ENCODE measurements at regions not wholly inside any gene's neighbourhood (a gene's known extent, or its start where the extent isn't known, plus 50 kb on each side); places are given as distances from the start of the nearest gene placed in this dataset.

GRCh38 chr2:180169474-180169873 lies 162.4 kb upstream of the CWC22 start:
- FAIRE-seq (no peak), DNase-seq (ENCODE audit: low spot score) (no peak)

GRCh38 chr2:180161415-180161814 lies 154.3 kb upstream of the CWC22 start:
- DNase-seq (ENCODE audit: low spot score) (no peak), FAIRE-seq (no peak)

- DNase-seq (ENCODE audit: low spot score) (no peak), FAIRE-seq (no peak)
Observed at GRCh38 chr2:180159921-180160320, 152.8 kb upstream of the CWC22 start.

GRCh38 chr2:180158961-180159360 lies 151.9 kb upstream of the CWC22 start:
- FAIRE-seq (no peak), DNase-seq (ENCODE audit: low spot score) (no peak)

GRCh38 chr2:180156651-180157050 lies 149.6 kb upstream of the CWC22 start:
- FAIRE-seq = no peak

GRCh38 chr2:180150606-180151005 lies 143.5 kb upstream of the CWC22 start:
- DNase-seq (ENCODE audit: low spot score) (no peak), FAIRE-seq (no peak)

More at GRCh38 chr2:180156651-180157050, 149.6 kb upstream of the CWC22 start:
- DNase-seq (ENCODE audit: low spot score) = no peak

GRCh38 chr2:180146541-180146940 lies 139.4 kb upstream of the CWC22 start:
- FAIRE-seq = no peak

GRCh38 chr2:180146114-180146513 lies 139.0 kb upstream of the CWC22 start:
- DNase-seq (ENCODE audit: low spot score) (no peak), FAIRE-seq (no peak)

More at GRCh38 chr2:180146541-180146940, 139.4 kb upstream of the CWC22 start:
- no peak for DNase-seq (ENCODE audit: low spot score)

- no peak for FAIRE-seq
- no peak for DNase-seq (ENCODE audit: low spot score)
Observed at GRCh38 chr2:180145163-180145562, 138.1 kb upstream of the CWC22 start.

GRCh38 chr2:180144338-180144813 lies 137.3 kb upstream of the CWC22 start:
- FAIRE-seq (no peak), DNase-seq (ENCODE audit: low spot score) (no peak)

GRCh38 chr2:180143633-180144337 lies 136.7 kb upstream of the CWC22 start:
- no peak for DNase-seq (ENCODE audit: low spot score)
- FAIRE-seq = no peak

- DNase-seq (ENCODE audit: low spot score) (no peak), FAIRE-seq (no peak)
Observed at GRCh38 chr2:180141600-180141999, 134.5 kb upstream of the CWC22 start.

- FAIRE-seq = no peak
- DNase-seq (ENCODE audit: low spot score) = no peak
Observed at GRCh38 chr2:180133736-180134135, 126.6 kb upstream of the CWC22 start.

- FAIRE-seq (no peak), DNase-seq (ENCODE audit: low spot score) (no peak)
Observed at GRCh38 chr2:180130403-180130802, 123.3 kb upstream of the CWC22 start.

- DNase-seq (ENCODE audit: low spot score) (no peak), FAIRE-seq (no peak)
Observed at GRCh38 chr2:180128861-180129260, 121.8 kb upstream of the CWC22 start.

GRCh38 chr2:180125245-180125962 lies 118.3 kb upstream of the CWC22 start:
- DNase-seq (ENCODE audit: low spot score) (peak; percentile 80), FAIRE-seq (no peak)

- DNase-seq (ENCODE audit: low spot score) (peak; percentile 30), FAIRE-seq (no peak)
Observed at GRCh38 chr2:180124273-180125139, 117.4 kb upstream of the CWC22 start.

- no peak for DNase-seq (ENCODE audit: low spot score)
- no peak for FAIRE-seq
Observed at GRCh38 chr2:180122874-180123273, 115.8 kb upstream of the CWC22 start.

GRCh38 chr2:180115675-180116074 lies 108.6 kb upstream of the CWC22 start:
- FAIRE-seq = no peak

GRCh38 chr2:180115269-180115668 lies 108.2 kb upstream of the CWC22 start:
- no peak for DNase-seq (ENCODE audit: low spot score)
- no peak for FAIRE-seq

More at GRCh38 chr2:180115675-180116074, 108.6 kb upstream of the CWC22 start:
- no peak for DNase-seq (ENCODE audit: low spot score)

- FAIRE-seq = no peak
Observed at GRCh38 chr2:180111901-180112300, 104.8 kb upstream of the CWC22 start.

GRCh38 chr2:180110469-180110868 lies 103.4 kb upstream of the CWC22 start:
- DNase-seq (ENCODE audit: low spot score) (no peak), FAIRE-seq (no peak)

More at GRCh38 chr2:180111901-180112300, 104.8 kb upstream of the CWC22 start:
- DNase-seq (ENCODE audit: low spot score) = no peak
